ENCODE measurements at regions not wholly inside any gene's neighbourhood (a gene's known extent, or its start where the extent isn't known, plus 50 kb on each side); places are given as distances from the start of the nearest gene placed in this dataset.

DNA sequence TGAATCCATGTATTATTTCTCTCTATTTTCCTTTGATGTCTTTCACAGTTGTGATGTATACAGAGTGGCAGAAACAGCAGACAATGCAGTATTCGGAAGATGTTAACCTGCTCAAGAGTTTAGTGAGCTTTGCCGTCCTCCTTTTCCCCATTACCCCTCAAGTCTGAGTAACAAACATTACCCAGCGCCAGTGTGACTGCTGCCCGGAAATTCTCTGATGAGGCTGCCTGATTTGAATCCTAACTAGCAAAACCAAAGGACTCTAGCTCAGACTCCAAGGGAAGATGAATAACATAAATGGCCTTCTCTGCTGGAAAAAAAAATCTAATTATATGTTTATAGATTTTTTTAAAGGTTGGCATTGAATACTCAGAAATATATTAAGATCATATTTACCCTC, 247.3 kb upstream of the SOX21 start:
- Histone ChIP-seq H3K27me3 (ENCODE audit: control insufficient read depth, insufficient read depth, low read length) (peaks cover 9% of the 10 kb centered on the region), H3K4me2 (ENCODE audit: low read depth, low read length) (no peak overlapping the region), H2BK120ac (ENCODE audit: low read depth, low read length) (no peak overlapping the region), H2AK5ac (ENCODE audit: low read depth, low read length) (no peak overlapping the region), H4K5ac (ENCODE audit: low read depth, low read length) (no peak overlapping the region), H3K9ac (ENCODE audit: low read depth, low read length) (no peak overlapping the region), H2AK9ac (replicated peaks; ENCODE audit: low read depth, low read length, poor library complexity) (no peak overlapping the region), H3K56ac (ENCODE audit: extremely low read depth, insufficient read depth, low read length) (no peak overlapping the region), H3K23ac (ENCODE audit: low read depth, low read length) (no peak overlapping the region), H2BK5ac (ENCODE audit: low read depth, low read length, poor library complexity, severe bottlenecking) (no peak overlapping the region), H4K20me1 (ENCODE audit: insufficient read depth, low read length) (no peaks in the 10 kb centered on the region), H3K36me3 (ENCODE audit: control insufficient read depth, insufficient read depth, low read length) (no peaks in the 10 kb centered on the region), H3K27ac (ENCODE audit: insufficient read depth, low read length) (no peak overlapping the region), H2BK20ac (ENCODE audit: low read depth, low read length) (no peak overlapping the region), H2AFZ (replicated peaks; ENCODE audit: low read length, poor library complexity) (no peak overlapping the region), H4K91ac (ENCODE audit: insufficient read depth, low read depth, low read length) (no peak overlapping the region), H2BK15ac (ENCODE audit: low read depth, low read length) (no peak overlapping the region), H3K4ac (ENCODE audit: low read depth, low read length) (no peak overlapping the region), H3K4me3 (ENCODE audit: insufficient read depth, low read depth, low read length) (no peak overlapping the region), H3K18ac (ENCODE audit: low read depth, low read length) (no peak overlapping the region), H3K9me3 (ENCODE audit: control insufficient read depth, insufficient read depth, low read length) (no peaks in the 10 kb centered on the region), H3K14ac (replicated peaks; ENCODE audit: low read depth, low read length) (no peak overlapping the region), H4K8ac (ENCODE audit: low read depth in 2 of 2, low read length in 2 of 2) (no peak overlapping the region), H3K79me1 (ENCODE audit: low read depth in 1 of 2, low read length in 2 of 2) (no peaks in the 10 kb centered on the region), H3K9me1 (ENCODE audit: insufficient read depth, low read length) (no peaks in the 10 kb centered on the region), H3K4me1 (ENCODE audit: control insufficient read depth, insufficient read depth, low read length) (no peaks in the 10 kb centered on the region)
- ChIA-PET CTCF (no interaction called here), POLR2A (ENCODE audit: unreplicated experiment) (no interaction called here)
- no peak for TF ChIP-seq NFE2L2 (IDR thresholded peaks at IDR 0.05; ENCODE audit: low read depth, low read length)
- no peak for TF ChIP-seq RAD21 (IDR thresholded peaks at IDR 0.05; ENCODE audit: low read length)
- TF ChIP-seq MXI1 (IDR thresholded peaks at IDR 0.05; ENCODE audit: borderline replicate concordance, low read depth, low read length) = no peak
- TF ChIP-seq RCOR1 (IDR thresholded peaks at IDR 0.05; ENCODE audit: insufficient replicate concordance, low read length) = no peak
- no peak for TF ChIP-seq POLR2A (IDR thresholded peaks at IDR 0.05; ENCODE audit: low read depth, low read length)
- no peak for TF ChIP-seq RFX5 (IDR thresholded peaks at IDR 0.05; ENCODE audit: low read depth, low read length)
- TF ChIP-seq MAZ (IDR thresholded peaks at IDR 0.05; ENCODE audit: borderline replicate concordance, low read depth, low read length) = no peak
- TF ChIP-seq CHD1 (IDR thresholded peaks at IDR 0.05; ENCODE audit: low read depth, low read length) = no peak
- TF ChIP-seq BHLHE40 (IDR thresholded peaks at IDR 0.05; ENCODE audit: low read depth, low read length) = no peak
- TF ChIP-seq, protein P1, sequence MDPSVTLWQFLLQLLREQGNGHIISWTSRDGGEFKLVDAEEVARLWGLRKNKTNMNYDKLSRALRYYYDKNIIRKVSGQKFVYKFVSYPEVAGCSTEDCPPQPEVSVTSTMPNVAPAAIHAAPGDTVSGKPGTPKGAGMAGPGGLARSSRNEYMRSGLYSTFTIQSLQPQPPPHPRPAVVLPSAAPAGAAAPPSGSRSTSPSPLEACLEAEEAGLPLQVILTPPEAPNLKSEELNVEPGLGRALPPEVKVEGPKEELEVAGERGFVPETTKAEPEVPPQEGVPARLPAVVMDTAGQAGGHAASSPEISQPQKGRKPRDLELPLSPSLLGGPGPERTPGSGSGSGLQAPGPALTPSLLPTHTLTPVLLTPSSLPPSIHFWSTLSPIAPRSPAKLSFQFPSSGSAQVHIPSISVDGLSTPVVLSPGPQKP (IDR thresholded peaks at IDR 0.05; ENCODE audit: borderline replicate concordance, low read depth, low read length) = no peak
- TF ChIP-seq MAFK (IDR thresholded peaks at IDR 0.05; ENCODE audit: low read depth, low read length) = no peak
- TF ChIP-seq, protein P2, sequence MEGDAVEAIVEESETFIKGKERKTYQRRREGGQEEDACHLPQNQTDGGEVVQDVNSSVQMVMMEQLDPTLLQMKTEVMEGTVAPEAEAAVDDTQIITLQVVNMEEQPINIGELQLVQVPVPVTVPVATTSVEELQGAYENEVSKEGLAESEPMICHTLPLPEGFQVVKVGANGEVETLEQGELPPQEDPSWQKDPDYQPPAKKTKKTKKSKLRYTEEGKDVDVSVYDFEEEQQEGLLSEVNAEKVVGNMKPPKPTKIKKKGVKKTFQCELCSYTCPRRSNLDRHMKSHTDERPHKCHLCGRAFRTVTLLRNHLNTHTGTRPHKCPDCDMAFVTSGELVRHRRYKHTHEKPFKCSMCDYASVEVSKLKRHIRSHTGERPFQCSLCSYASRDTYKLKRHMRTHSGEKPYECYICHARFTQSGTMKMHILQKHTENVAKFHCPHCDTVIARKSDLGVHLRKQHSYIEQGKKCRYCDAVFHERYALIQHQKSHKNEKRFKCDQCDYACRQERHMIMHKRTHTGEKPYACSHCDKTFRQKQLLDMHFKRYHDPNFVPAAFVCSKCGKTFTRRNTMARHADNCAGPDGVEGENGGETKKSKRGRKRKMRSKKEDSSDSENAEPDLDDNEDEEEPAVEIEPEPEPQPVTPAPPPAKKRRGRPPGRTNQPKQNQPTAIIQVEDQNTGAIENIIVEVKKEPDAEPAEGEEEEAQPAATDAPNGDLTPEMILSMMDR (conservative IDR thresholded peaks at IDR 0.05; ENCODE audit: low read depth, low read length) = no peak
- TF ChIP-seq FOS (IDR thresholded peaks at IDR 0.05; ENCODE audit: low read depth, low read length) = no peak
- TF ChIP-seq SMC3 (IDR thresholded peaks at IDR 0.05; ENCODE audit: low read depth, low read length) = no peak
- no peak for TF ChIP-seq CEBPB (IDR thresholded peaks at IDR 0.05; ENCODE audit: low read depth, low read length)
- TF ChIP-seq, protein P3, sequence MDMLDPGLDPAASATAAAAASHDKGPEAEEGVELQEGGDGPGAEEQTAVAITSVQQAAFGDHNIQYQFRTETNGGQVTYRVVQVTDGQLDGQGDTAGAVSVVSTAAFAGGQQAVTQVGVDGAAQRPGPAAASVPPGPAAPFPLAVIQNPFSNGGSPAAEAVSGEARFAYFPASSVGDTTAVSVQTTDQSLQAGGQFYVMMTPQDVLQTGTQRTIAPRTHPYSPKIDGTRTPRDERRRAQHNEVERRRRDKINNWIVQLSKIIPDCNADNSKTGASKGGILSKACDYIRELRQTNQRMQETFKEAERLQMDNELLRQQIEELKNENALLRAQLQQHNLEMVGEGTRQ (IDR thresholded peaks at IDR 0.05; ENCODE audit: low read depth, low read length) = no peak
- no TSS peak for BruUV-seq (replicated peaks)
- intact Hi-C loops (cut with micrococcal nuclease) (no loop called here), in situ Hi-C loops (cut with MboI; ENCODE audit: low sequenced_read_pairs) (no loop called here), dilution Hi-C loops (cut with HindIII; ENCODE audit: low sequenced_read_pairs, unreplicated experiment) (no loop called here)
- no CpG with 5 or more reads among the region's 4 CpGs for WGBS, 2 experiments (ENCODE audit: extremely low coverage in 2 of 2, insufficient read length in 1 of 2)
- no peak for ATAC-seq (ENCODE audit: low read depth)
- no peak for DNase-seq
